Type B pancreatic cell (in vitro differentiated cells): ENCODE measurements at regions not wholly inside any gene's neighbourhood (a gene's known extent, or its start where the extent isn't known, plus 50 kb on each side); places are given as distances from the start of the nearest gene placed in this dataset.

Source experiments
- DNase-seq: peaks from one replicate; pipeline ENCODE4 v3.0.0; 2021; ENCODE audit warnings: mixed read lengths; ENCODE audit not compliant: unreplicated experiment; ENCODE audit errors: extremely low spot score
- H3K27ac Mint-ChIP-seq: 2 replicates; pipeline ENCODE4 v1.8.0; 2021; ENCODE audit warnings: mild to moderate bottlenecking, mixed read lengths
- H3K27me3 Mint-ChIP-seq: 2 replicates; pipeline ENCODE4 v1.8.0; 2021; ENCODE audit warnings: mixed read lengths
- H3K36me3 Mint-ChIP-seq: 2 replicates; pipeline ENCODE4 v1.8.0; 2021; ENCODE audit warnings: mixed read lengths
- H3K4me1 Mint-ChIP-seq: one replicate; pipeline ENCODE4 v1.8.0; 2021; ENCODE audit warnings: mixed read lengths; ENCODE audit not compliant: unreplicated experiment
- H3K4me3 Mint-ChIP-seq: 2 replicates; pipeline ENCODE4 v1.8.0; 2021; ENCODE audit warnings: mild to moderate bottlenecking, mixed read lengths
- H3K9me3 Mint-ChIP-seq: 2 replicates; pipeline ENCODE4 v1.8.0; 2021; ENCODE audit warnings: mixed read lengths
- CTCF ChIP-seq: fragments of 200-600 bp; sonication (generic); conservative IDR thresholded peaks from 2 replicates; pipeline ENCODE4 v1.5.0; 2021; ENCODE audit warnings: antibody characterized with exemption, mild to moderate bottlenecking

- H3K4me3 Mint-ChIP-seq = no peak overlapping the region
- H3K9me3 Mint-ChIP-seq = peaks cover 4% of the 10 kb centered on the region
- no peak overlapping the region for H3K27ac Mint-ChIP-seq
- no peaks in the 10 kb centered on the region for H3K27me3 Mint-ChIP-seq
- H3K4me1 Mint-ChIP-seq = peaks cover 9% of the 10 kb centered on the region
- TF ChIP-seq CTCF = no peak
- no peaks in the 10 kb centered on the region for H3K36me3 Mint-ChIP-seq
- no peak for DNase-seq
Measured at GRCh38 chr6:8639928-8640649, 204.7 kb upstream of the SLC35B3 start.

- Mint-ChIP-seq H3K4me3 (no peak overlapping the region), H3K4me1 (peaks cover 15% of the 10 kb centered on the region), H3K27ac (no peak overlapping the region), H3K36me3 (no peaks in the 10 kb centered on the region), H3K9me3 (no peaks in the 10 kb centered on the region), H3K27me3 (no peaks in the 10 kb centered on the region)
- no peak for TF ChIP-seq CTCF
- no peak for DNase-seq
Measured at GRCh38 chr6:8637896-8638597, 202.7 kb upstream of the SLC35B3 start.

GRCh38 chr6:8633762-8634161 is 198.4 kb upstream of the SLC35B3 start:
- peak overlapping the region; percentile 9 for H3K27ac Mint-ChIP-seq
- H3K36me3 Mint-ChIP-seq = peaks cover 3% of the 10 kb centered on the region

GRCh38 chr6:8628736-8629135 is 193.4 kb upstream of the SLC35B3 start:
- no peak overlapping the region for H3K27ac Mint-ChIP-seq
- no peak overlapping the region for H3K4me3 Mint-ChIP-seq
- H3K36me3 Mint-ChIP-seq = peaks cover 3% of the 10 kb centered on the region
- no peak for TF ChIP-seq CTCF
- peaks cover 6% of the 10 kb centered on the region for H3K9me3 Mint-ChIP-seq
- peaks cover 12% of the 10 kb centered on the region for H3K4me1 Mint-ChIP-seq
- H3K27me3 Mint-ChIP-seq = no peaks in the 10 kb centered on the region
- DNase-seq = no peak

More at GRCh38 chr6:8633762-8634161, 198.4 kb upstream of the SLC35B3 start:
- no peak for TF ChIP-seq CTCF
- Mint-ChIP-seq H3K9me3 (peaks cover 6% of the 10 kb centered on the region), H3K27me3 (no peaks in the 10 kb centered on the region), H3K4me3 (no peak overlapping the region), H3K4me1 (peaks cover 12% of the 10 kb centered on the region)
- no peak for DNase-seq

GRCh38 chr6:8628063-8628462 is 192.7 kb upstream of the SLC35B3 start:
- TF ChIP-seq CTCF = no peak
- H3K36me3 Mint-ChIP-seq = peaks cover 3% of the 10 kb centered on the region
- peaks cover 6% of the 10 kb centered on the region for H3K4me1 Mint-ChIP-seq
- no peaks in the 10 kb centered on the region for H3K27me3 Mint-ChIP-seq
- H3K9me3 Mint-ChIP-seq = peaks cover 6% of the 10 kb centered on the region
- no peak for DNase-seq
- no peak overlapping the region for H3K27ac Mint-ChIP-seq
- H3K4me3 Mint-ChIP-seq = no peak overlapping the region
